Prostate gland (tissue), 2 donors: ENCODE measurements at regions not wholly inside any gene's neighbourhood (a gene's known extent, or its start where the extent isn't known, plus 50 kb on each side); places are given as distances from the start of the nearest gene placed in this dataset.

Experiments used
- CTCF ChIP-seq, 4 experiments: fragments of 200-600 bp in 2 of 4; fragments of 450-650 bp in 2 of 4; sonication (generic) in 2 of 4; IDR thresholded peaks; 1 replicate in 3 of 4; 2 replicates in 1 of 4; pipeline ENCODE4 v1.5.1; 2016 to 2019; ENCODE audit warnings: antibody characterized with exemption in 4 of 4, mild to moderate bottlenecking in 2 of 4, moderate library complexity in 2 of 4
- POLR2A ChIP-seq: fragments of 450-650 bp; IDR thresholded peaks from one replicate; pipeline ENCODE4 v1.6.1; 2016; ENCODE audit warnings: antibody characterized with exemption, mild to moderate bottlenecking
- POLR2AphosphoS5 ChIP-seq: sonication (generic); formaldehyde crosslinking; IDR thresholded peaks from one replicate; pipeline ENCODE4 v1.6.1; 2017; ENCODE audit warnings: antibody characterized with exemption

DNA sequence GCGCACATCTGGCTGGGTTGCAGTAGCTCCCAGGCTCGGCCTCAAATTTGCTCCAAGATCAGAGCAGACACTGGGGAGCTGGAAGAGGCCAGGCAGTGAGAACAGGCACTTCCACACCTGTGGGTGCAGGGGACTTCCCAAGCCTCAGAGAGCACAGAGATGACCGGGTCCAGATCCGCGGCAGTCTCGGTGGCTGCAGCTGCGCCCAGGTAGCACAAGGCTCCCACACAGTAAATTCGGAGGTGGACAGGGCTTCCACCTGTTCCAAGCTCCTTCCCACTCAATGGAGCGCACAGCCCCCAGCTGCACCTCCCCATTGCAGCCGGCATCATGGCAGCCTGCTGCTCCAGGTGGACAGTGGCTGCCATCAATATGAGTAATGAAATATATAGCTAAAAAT, 1417.4 kb upstream of the SLC10A2 start:
- no peak for TF ChIP-seq CTCF (IDR thresholded peaks at IDR 0.05)
- TF ChIP-seq POLR2A, result no peak
- no peak for TF ChIP-seq POLR2AphosphoS5
